Astrocyte of the cerebellum (primary cell): ENCODE measurements at regions not wholly inside any gene's neighbourhood (a gene's known extent, or its start where the extent isn't known, plus 50 kb on each side); places are given as distances from the start of the nearest gene placed in this dataset.

Experiments used
- DNase-seq: peaks from one replicate; pipeline ENCODE4 v3.0.0-alpha.2; 2011; ENCODE audit warnings: low read depth
- H3K4me3 ChIP-seq: 2 replicates; pipeline ENCODE4 v1.5.1; 2011; ENCODE audit warnings: mild to moderate bottlenecking, low read depth, low read length, moderate library complexity
- CTCF ChIP-seq: IDR thresholded peaks from 2 replicates; pipeline ENCODE4 v1.5.1; 2012; ENCODE audit warnings: low read length, low read depth, moderate library complexity, mild to moderate bottlenecking; ENCODE audit errors: missing control alignments
- in situ Hi-C: cut with HindIII; loops from 2 replicates; pipeline ENCODE4 v1.10.0; 2017; ENCODE audit warnings: low sequenced_read_pairs

- no peak overlapping the region for H3K4me3 ChIP-seq
- no peak for TF ChIP-seq CTCF
- no peak for DNase-seq
- in situ Hi-C loops: no loop called here
These were observed 264.6 kb downstream of the ADGRD1 start for GRCh38 chr12:131218026-131218922.

- DNase-seq: no peak
- no peak overlapping the region for H3K4me3 ChIP-seq
- TF ChIP-seq CTCF: no peak
- in situ Hi-C loops: no loop called here
These were observed 265.4 kb downstream of the ADGRD1 start for GRCh38 chr12:131218923-131219669.

- no peak for TF ChIP-seq CTCF
- no peak overlapping the region for H3K4me3 ChIP-seq
- in situ Hi-C loops: no loop called here
- no peak for DNase-seq
These were observed 266.1 kb downstream of the ADGRD1 start for GRCh38 chr12:131219670-131220330.

- TF ChIP-seq CTCF: no peak
- DNase-seq: no peak
- no peak overlapping the region for H3K4me3 ChIP-seq
- in situ Hi-C loops: no loop called here
These were observed 266.6 kb downstream of the ADGRD1 start for GRCh38 chr12:131220331-131220685.

GRCh38 chr12:131221061-131221956 lies 267.6 kb downstream of the ADGRD1 start:
- TF ChIP-seq CTCF: no peak
- in situ Hi-C loops: no loop called here
- no peak overlapping the region for H3K4me3 ChIP-seq
- no peak for DNase-seq

GRCh38 chr12:131221957-131222328 lies 268.2 kb downstream of the ADGRD1 start:
- in situ Hi-C loops: no loop called here
- no peak for DNase-seq
- no peak for TF ChIP-seq CTCF
- H3K4me3 ChIP-seq: no peak overlapping the region
